ENCODE measurements at regions not wholly inside any gene's neighbourhood (a gene's known extent, or its start where the extent isn't known, plus 50 kb on each side); places are given as distances from the start of the nearest gene placed in this dataset.

GRCh38 chr2:129058981-129059380, 740.3 kb upstream of the HS6ST1 start:
- TF ChIP-seq CTCF (IDR thresholded peaks at IDR 0.05; ENCODE audit: poor library complexity) = no peak
- TF ChIP-seq EZH2 (IDR thresholded peaks at IDR 0.05; ENCODE audit: borderline replicate concordance) = no peak
